SK-N-SH (cell line): ENCODE measurements at regions not wholly inside any gene's neighbourhood (a gene's known extent, or its start where the extent isn't known, plus 50 kb on each side); places are given as distances from the start of the nearest gene placed in this dataset.
"Not testable (repeated sequence)": the region's sequence is repeated elsewhere in the genome, so short reads cannot be mapped to it uniquely, and the experiment has no call there.

ENCODE experiments used
- CTCF ChIA-PET: fragments of 300-600, 350-600 bp; formaldehyde crosslinking; extraction: SDS; loops from one replicate; lab custom pipeline; 2021; lab: Yijun Ruan, JAX
- POLR2A ChIA-PET: fragments of 350-600 bp; sonication (Branson Sonifier 250); formaldehyde crosslinking; extraction: SDS; loops from one replicate; lab custom pipeline; 2020; ENCODE audit warnings: antibody characterized with exemption, inconsistent platforms; lab: Yijun Ruan, JAX
- DNase-seq: peaks from one replicate; pipeline ENCODE4 v3.0.0; 2012
- H2AFZ ChIP-seq: fragments of 200-600 bp; sonication (generic); 2 replicates; pipeline ENCODE4 v1.8.1; 2016; ENCODE audit warnings: antibody characterized with exemption, mild to moderate bottlenecking, low read depth
- H3F3A ChIP-seq: fragments of 200-600 bp; sonication (generic); replicated peaks from 2 replicates; pipeline ENCODE3; 2016; ENCODE audit warnings: antibody characterized with exemption, mild to moderate bottlenecking; ENCODE audit not compliant: insufficient read depth
- H3K27ac ChIP-seq, 2 experiments: fragments of 200-500 bp in 1 of 2; fragments of 200-600 bp in 1 of 2; sonication (Bioruptor generic) in 1 of 2; sonication (generic), shearing (Covaris generic) in 1 of 2; 2 replicates each; pipeline versions ENCODE4 v1.5.1 to v1.6.1; 2014 to 2016; ENCODE audit warnings: low read depth in 2 of 2, inconsistent platforms in 1 of 2, low read length in 1 of 2, mild to moderate bottlenecking in 1 of 2, mixed read lengths in 1 of 2
- H3K27me3 ChIP-seq: fragments of 200-600 bp; sonication (generic), shearing (Covaris generic); 2 replicates; pipeline ENCODE4 v1.6.1; 2016; ENCODE audit warnings: mixed run types; ENCODE audit not compliant: insufficient read depth
- H3K36me3 ChIP-seq, 2 experiments: fragments of 200-500 bp in 1 of 2; fragments of 200-600 bp in 1 of 2; sonication (Bioruptor generic) in 1 of 2; sonication (generic) in 1 of 2; replicated peaks in 1 of 2; 2 replicates each; pipeline versions ENCODE3 to v1.5.1; 2014 to 2016; ENCODE audit warnings: low read length in 1 of 2, mild to moderate bottlenecking in 1 of 2; ENCODE audit not compliant: insufficient read depth in 2 of 2, control insufficient read depth in 1 of 2
- H3K4me1 ChIP-seq, 2 experiments: fragments of 200-500 bp in 1 of 2; fragments of 200-600 bp in 1 of 2; sonication (Bioruptor generic) in 1 of 2; sonication (generic), shearing (Covaris generic) in 1 of 2; 2 replicates each; pipeline versions ENCODE4 v1.5.1 to v1.6.1; 2014 to 2016; ENCODE audit warnings: low read depth in 1 of 2, low read length in 1 of 2, mixed run types in 1 of 2; ENCODE audit not compliant: insufficient read depth in 2 of 2, control insufficient read depth in 1 of 2
- H3K4me2 ChIP-seq: fragments of 200-600 bp; sonication (generic), shearing (Covaris generic); 2 replicates; pipeline ENCODE4 v1.6.1; 2017; ENCODE audit warnings: mixed run types
- H3K4me3 ChIP-seq, 2 experiments: fragments of 200-500 bp in 1 of 2; fragments of 200-600 bp in 1 of 2; sonication (Bioruptor generic) in 1 of 2; sonication (generic), shearing (Covaris generic) in 1 of 2; 2 replicates each; pipeline versions ENCODE4 v1.5.1 to v1.8.1; 2014 to 2016; ENCODE audit warnings: low read depth in 2 of 2, inconsistent platforms in 1 of 2, low read length in 1 of 2, mild to moderate bottlenecking in 1 of 2, mixed read lengths in 1 of 2, moderate library complexity in 1 of 2
- H3K79me2 ChIP-seq: fragments of 200-600 bp; sonication (generic); 2 replicates; pipeline ENCODE4 v1.8.1; 2017; ENCODE audit warnings: mild to moderate bottlenecking; ENCODE audit not compliant: insufficient read depth
- H3K9ac ChIP-seq: fragments of 200-600 bp; sonication (generic); 2 replicates; pipeline ENCODE4 v1.6.1; 2017; ENCODE audit warnings: mixed run types
- H3K9me2 ChIP-seq: fragments of 200-600 bp; sonication (generic); 2 replicates; pipeline ENCODE4 v1.6.1; 2017; ENCODE audit warnings: mixed run types
- H3K9me3 ChIP-seq: fragments of 200-600 bp; sonication (generic); 2 replicates; pipeline ENCODE4 v1.6.1; 2017; ENCODE audit warnings: mixed run types, mild to moderate bottlenecking, moderate library complexity
- H4K20me1 ChIP-seq: fragments of 200-600 bp; sonication (generic); 2 replicates; pipeline ENCODE4 v1.6.1; 2017; ENCODE audit warnings: mild to moderate bottlenecking, mixed run types; ENCODE audit not compliant: insufficient read depth
- ELF1 ChIP-seq: IDR thresholded peaks from 2 replicates; pipeline ENCODE4 v1.4.0; 2012
- EZH2phosphoT487 ChIP-seq: fragments of 200-600 bp; sonication (generic); IDR thresholded peaks from 2 replicates; pipeline ENCODE4 v1.6.1; 2017; ENCODE audit warnings: low read depth, mixed run types, mild to moderate bottlenecking, antibody characterized with exemption, moderate library complexity, borderline replicate concordance
- FOXJ3 ChIP-seq: sonication (generic); formaldehyde crosslinking; IDR thresholded peaks from 2 replicates; pipeline ENCODE4 v1.5.1; 2020; ENCODE audit warnings: mild to moderate bottlenecking, missing genetic modification reagents
- GATA2 ChIP-seq: sonication (generic); formaldehyde crosslinking; IDR thresholded peaks from 2 replicates; pipeline ENCODE4 v1.5.0; 2020; ENCODE audit warnings: mild to moderate bottlenecking, missing genetic modification reagents
- IRF3 ChIP-seq: fragments of 150-350 bp; IDR thresholded peaks from 2 replicates; pipeline ENCODE4 v1.6.1; 2016; ENCODE audit warnings: mild to moderate bottlenecking, low read depth, low read length
- JUND ChIP-seq: IDR thresholded peaks from 2 replicates; pipeline ENCODE4 v1.4.0; 2012
- NFIC ChIP-seq: IDR thresholded peaks from 2 replicates; pipeline ENCODE4 v1.4.0; 2012; ENCODE audit warnings: borderline replicate concordance
- RXRA ChIP-seq: IDR thresholded peaks from 2 replicates; pipeline ENCODE4 v1.4.0; 2012; ENCODE audit warnings: low read depth, mild to moderate bottlenecking, borderline replicate concordance
- SMC3 ChIP-seq: IDR thresholded peaks from 2 replicates; pipeline ENCODE4 v1.6.1; 2012; ENCODE audit warnings: low read depth, low read length, improper control_type of control experiment
- TEAD4 ChIP-seq: IDR thresholded peaks from 2 replicates; pipeline ENCODE4 v1.4.0; 2012; ENCODE audit warnings: mild to moderate bottlenecking, borderline replicate concordance; ENCODE audit not compliant: insufficient read depth
- USF2 ChIP-seq: fragments of 150-350 bp; IDR thresholded peaks from 2 replicates; pipeline ENCODE4 v1.6.1; 2017; ENCODE audit warnings: antibody characterized with exemption, low read length, low read depth, borderline replicate concordance
- WGBS: methylation state at CpG from one replicate; pipeline ENCODE4 v1.1.6; 2017; ENCODE audit warnings: low lambda C conversion rate; 5-methylcytosine and 5-hydroxymethylcytosine counted together
- TF ChIP-seq, protein P1 (sequence below): IDR thresholded peaks from 2 replicates; pipeline ENCODE4 v1.4.0; 2012; ENCODE audit warnings: low read depth, borderline replicate concordance
- TF ChIP-seq, protein P2 (sequence below): IDR thresholded peaks from 2 replicates; pipeline ENCODE4; 2012

DNA sequence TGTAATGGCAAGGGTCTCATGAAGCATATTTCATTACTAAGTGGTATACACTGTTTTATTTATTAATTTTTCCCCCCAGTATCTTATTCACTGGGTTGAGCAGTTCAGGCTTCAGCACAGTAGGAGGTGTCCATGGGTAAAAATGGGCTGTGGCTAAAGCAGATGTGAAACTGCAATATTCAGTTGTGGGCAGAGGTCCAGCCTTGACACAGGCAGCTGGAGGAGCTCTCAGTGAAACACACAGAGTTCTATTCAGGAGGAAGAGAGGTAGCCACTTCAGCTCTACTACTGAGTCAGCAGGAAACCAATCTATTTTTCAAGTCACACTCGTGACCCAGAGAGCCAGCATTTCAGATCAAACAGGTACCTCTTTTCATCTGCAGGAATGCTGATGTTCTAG lies 418.3 kb downstream of the CDH10 start:
- Histone ChIP-seq H3K9me3 (no peaks in the 10 kb centered on the region), H3K9ac (no peak overlapping the region), H3K27me3 (no peaks in the 10 kb centered on the region), H2AFZ (no peak overlapping the region), H3K4me2 (no peak overlapping the region), H3F3A (peaks cover 7% of the 10 kb centered on the region), H3K79me2 (no peaks in the 10 kb centered on the region), H3K9me2 (no peaks in the 10 kb centered on the region), H3K4me1 (no peaks in the 10 kb centered on the region), H3K36me3 (no peaks in the 10 kb centered on the region), H3K4me3 (no peak overlapping the region), H3K27ac (no peak overlapping the region), H4K20me1 (no peaks in the 10 kb centered on the region)
- WGBS, result 0% methylated on average over 1 of the region's 1 CpG
- POLR2A ChIA-PET, result no interaction called here
- CTCF ChIA-PET, result no interaction called here
- DNase-seq, result no peak
- TF ChIP-seq NFIC, result no peak
- no peak for TF ChIP-seq FOXJ3 (CRISPR knock-in tag)
- TF ChIP-seq EZH2phosphoT487, result no peak
- no peak for TF ChIP-seq SMC3
- TF ChIP-seq RXRA, result no peak
- no peak for TF ChIP-seq ELF1
- TF ChIP-seq, protein P1, sequence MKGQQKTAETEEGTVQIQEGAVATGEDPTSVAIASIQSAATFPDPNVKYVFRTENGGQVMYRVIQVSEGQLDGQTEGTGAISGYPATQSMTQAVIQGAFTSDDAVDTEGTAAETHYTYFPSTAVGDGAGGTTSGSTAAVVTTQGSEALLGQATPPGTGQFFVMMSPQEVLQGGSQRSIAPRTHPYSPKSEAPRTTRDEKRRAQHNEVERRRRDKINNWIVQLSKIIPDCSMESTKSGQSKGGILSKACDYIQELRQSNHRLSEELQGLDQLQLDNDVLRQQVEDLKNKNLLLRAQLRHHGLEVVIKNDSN, result no peak
- no peak for TF ChIP-seq IRF3
- TF ChIP-seq, protein P2, sequence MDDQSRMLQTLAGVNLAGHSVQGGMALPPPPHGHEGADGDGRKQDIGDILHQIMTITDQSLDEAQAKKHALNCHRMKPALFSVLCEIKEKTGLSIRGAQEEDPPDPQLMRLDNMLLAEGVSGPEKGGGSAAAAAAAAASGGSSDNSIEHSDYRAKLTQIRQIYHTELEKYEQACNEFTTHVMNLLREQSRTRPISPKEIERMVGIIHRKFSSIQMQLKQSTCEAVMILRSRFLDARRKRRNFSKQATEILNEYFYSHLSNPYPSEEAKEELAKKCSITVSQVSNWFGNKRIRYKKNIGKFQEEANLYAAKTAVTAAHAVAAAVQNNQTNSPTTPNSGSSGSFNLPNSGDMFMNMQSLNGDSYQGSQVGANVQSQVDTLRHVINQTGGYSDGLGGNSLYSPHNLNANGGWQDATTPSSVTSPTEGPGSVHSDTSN, result no peak
- TF ChIP-seq TEAD4, result no peak
- TF ChIP-seq USF2, result no peak
- no peak for TF ChIP-seq GATA2 (CRISPR knock-in tag)
- no peak for TF ChIP-seq JUND

DNA sequence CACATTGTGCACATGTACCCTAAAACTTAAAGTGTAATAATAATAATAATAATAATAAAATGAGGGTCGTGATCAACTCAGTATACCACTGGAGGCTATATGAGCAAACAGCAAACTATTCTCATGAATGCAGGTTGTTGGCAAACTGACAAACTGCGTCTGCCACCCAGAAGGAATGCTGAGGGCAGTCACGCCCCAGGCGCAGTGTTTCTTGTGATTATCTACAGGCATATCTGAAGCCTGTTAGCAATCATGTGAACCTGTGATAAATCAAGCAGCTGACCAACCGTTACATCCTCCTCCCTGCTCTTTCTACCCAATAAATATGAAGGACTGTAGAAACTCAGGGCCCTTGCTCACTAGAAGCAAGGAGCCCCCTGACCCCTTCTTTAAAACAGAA lies 416.9 kb downstream of the CDH10 start:
- POLR2A ChIA-PET, H3K4me2 ChIP-seq, H3K4me3 ChIP-seq, H3F3A ChIP-seq, H2AFZ ChIP-seq, H3K36me3 ChIP-seq, H3K9me2 ChIP-seq, H3K4me1 ChIP-seq, H4K20me1 ChIP-seq, H3K27ac ChIP-seq, H3K27me3 ChIP-seq, DNase-seq, CTCF ChIA-PET, H3K9me3 ChIP-seq, H3K79me2 ChIP-seq, H3K9ac ChIP-seq: not testable (repeated sequence)
- 16% methylated on average over 5 of the region's 5 CpGs for WGBS
